Stimulated activated CD4-positive, alpha-beta T cell treated with anti-CD3 and anti-CD28 coated beads, Interleukin-1b, Interleukin-23, amount 100 ng/mL, for 48 hours (primary cell): ENCODE measurements at regions not wholly inside any gene's neighbourhood (a gene's known extent, or its start where the extent isn't known, plus 50 kb on each side); places are given as distances from the start of the nearest gene placed in this dataset.
"Not testable (repeated sequence)": the region's sequence is repeated elsewhere in the genome, so short reads cannot be mapped to it uniquely, and the experiment has no call there.

Experiments
- DNase-seq: peaks from one replicate; pipeline ENCODE4 v3.0.0-alpha.2; 2020

DNA sequence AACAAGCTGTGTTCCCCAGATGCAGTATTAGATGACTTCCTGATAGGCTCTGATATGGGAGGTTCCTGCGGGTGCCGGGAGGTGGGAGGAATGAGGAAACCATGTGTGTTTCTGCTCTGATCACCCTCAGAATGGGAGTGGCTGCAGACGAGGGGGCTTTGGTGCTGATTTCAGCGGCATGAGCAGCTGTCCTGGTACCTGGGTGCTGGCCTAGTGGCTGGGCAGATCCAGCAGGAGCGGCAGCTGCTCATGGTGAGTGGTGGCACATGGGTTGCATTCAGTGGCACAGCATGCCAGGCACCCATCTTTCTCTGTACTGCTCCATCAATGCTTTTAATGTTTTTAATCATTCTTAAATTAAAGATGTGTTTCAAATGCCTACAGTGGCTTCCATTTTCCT lies 177.2 kb upstream of the NETO1 start:
- no peak for DNase-seq

DNA sequence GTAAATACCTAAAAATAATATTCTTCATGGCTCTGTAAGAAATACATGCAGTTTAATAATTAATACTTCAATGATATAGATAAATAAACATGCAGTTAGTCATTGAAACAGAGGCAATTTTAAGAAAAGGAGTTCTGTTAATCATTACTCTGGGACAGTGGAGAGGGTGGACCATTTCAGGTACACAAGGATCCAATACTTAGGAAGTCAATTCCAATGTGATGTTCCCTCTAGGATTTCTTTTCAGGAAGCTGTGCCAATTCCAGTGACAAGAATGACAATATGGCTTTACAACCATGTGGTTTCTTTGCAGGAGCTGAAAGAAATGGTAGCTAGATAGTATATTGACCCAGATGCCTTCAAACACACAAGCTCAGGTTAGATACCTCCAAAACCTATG lies 175.8 kb upstream of the NETO1 start:
- no peak for DNase-seq

DNA sequence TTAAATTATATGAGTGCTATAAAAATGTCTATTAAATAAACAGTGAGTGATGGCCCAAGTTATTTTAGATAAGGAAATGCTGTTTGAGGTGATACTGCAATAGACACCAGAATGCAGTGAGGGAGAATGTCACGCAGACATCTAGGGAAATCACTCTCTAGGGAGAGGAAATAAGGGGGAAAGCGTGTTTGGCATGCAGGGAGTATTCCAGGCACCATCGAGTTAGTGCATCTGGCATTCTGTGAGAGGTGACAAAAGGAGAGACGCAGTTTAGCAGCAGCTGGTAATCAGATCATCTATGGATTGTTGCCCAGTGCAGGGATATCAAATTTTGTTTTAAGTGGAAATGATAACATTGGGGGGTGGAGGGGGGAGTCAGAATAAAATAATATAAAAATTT lies 175.4 kb upstream of the NETO1 start:
- DNase-seq: no peak

DNA sequence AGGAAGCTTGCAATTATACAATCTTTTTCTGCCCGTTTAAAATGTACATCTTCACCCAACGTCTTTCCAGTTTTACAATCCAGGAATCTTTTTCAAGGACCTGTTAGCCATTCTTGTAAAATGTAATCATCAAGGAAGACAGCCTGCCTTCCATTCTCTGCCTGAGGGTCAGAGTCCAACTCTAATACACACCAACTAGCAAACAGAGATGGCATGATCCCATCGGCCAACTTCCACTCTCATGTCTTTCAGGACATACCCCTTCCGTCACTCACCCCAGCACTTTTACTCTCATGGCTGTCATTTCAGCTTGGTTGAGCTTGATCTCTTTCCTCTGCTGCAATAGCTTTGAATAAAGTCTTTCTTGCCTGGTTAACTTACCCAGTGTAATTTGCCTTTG lies 172.5 kb upstream of the NETO1 start:
- DNase-seq: no peak

DNA sequence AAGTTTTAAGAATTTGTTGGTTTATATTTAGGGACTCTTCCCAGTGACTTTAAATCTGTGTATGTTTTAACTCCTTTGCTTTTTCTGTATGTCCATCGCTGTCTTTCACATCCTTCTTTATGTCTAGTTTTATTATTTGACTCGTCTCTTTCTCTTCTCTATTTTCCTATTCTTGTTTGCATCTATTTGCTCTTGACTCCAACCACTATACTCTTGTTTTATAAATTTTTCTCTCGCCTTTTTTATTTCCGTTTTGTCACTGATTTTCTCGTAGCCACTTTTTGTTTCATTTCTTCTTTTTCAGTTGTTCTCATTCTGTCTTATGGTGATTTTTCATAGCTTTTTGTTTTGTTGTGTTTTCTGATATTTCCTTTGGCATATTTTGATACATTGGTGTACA lies 170.5 kb upstream of the NETO1 start:
- no peak for DNase-seq

DNA sequence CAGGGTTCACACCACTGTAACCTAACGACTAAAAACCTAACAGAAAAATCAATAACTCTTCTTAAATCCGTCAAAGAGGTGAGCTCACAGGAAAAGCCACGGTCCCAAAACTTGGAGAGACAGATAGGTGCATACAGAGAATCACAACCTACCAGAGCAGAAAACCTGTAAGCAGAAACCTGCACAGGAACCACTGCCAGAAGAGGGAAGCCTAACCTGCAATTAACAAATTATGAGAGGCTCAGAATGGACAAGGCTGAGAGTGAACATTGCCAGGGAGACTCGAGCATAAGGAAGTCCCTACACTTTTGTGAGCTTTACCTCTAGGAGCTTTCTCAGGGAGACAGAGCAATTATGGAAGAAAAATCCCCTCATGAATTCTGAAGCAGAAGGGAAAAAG lies 156.2 kb upstream of the NETO1 start:
- DNase-seq: no peak

DNA sequence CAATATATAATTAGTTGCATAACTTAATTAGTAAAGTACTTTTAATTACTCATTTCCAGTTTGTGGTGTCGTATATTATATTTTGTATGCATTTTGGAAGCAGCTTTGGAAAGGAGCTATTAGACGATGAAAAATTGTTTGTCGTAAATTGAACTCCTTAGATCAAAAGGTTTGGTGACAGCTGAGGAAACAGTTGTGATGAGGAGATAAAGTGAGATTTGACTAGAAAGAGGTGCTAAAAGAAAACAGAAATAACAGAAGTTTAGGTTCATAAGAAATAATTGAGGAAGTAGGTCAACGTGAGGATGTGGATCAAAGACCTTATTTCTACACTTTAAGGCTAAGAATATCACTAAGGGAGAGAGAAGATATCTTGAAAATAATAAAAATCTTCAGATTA lies 141.9 kb upstream of the NETO1 start:
- no peak for DNase-seq

DNA sequence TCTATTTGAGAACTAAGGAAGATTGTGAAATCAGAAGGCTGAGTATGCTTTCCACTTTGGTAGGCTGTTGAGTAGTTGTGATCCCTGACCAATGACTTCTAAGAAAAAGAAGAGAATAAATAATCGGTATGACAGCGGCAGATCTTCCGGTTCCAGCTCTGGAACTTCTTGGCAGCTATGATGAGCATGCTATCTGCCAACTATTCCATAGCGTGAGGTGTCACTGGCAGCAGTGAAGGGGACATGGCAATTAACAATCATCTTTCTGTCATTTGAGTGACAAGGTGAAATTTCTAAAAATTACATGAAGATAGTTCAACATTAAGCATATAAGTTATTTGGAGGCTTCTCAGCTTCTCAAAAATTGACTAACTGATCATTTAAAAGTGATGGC lies 140.1 kb upstream of the NETO1 start:
- DNase-seq: no peak

DNA sequence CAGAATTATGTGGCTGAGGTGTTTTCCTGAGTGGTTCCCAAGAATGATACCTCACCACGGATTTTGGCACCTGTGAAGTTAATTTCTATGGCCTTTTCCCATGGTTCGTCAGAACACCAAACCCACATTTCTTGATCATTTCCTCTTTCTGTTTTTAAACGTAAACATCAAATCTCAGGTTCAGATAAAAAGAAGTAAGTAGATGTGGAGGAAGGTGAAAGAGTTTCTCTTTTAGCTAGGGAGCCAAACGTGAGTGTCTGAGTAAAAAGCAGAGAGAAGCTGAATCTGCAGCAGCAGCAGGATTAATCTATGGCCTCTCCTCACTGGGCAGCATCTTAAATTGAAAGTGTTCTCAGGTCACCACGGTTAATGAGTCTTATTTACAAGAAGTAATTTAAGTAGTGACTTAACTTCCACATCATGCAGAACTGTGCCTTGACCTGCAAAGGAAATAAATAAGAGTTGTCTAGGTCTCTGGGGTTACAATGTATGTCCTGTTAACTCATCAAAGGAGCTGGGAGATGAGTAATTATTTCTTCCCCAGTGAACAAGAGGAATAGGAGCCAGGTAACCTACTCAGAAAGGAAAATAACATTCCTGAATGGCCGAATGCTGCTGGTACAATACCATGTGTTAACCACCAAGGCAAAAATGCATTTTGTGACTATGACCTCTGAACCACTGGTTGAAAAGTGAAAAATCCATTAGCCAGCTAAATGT lies 139.6 kb upstream of the NETO1 start:
- DNase-seq: no peak

DNA sequence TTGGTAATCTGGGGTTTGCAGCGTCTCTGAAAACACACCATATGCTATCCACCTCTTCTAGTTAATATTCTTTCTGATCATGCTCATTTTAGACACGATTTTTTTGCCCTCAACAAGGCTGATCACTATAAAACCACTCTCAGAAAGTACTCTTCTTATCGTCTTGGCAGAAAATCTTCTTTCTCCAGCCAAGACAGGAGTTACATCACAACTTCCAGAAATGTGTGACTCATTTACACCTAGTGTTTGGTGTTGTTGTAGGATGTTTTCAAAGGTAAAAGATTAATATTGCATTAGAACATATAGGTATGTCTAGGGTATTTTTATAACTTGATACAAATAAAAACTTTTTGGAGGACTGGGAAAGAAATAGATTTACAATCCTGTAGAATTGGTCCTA lies 138.5 kb upstream of the NETO1 start:
- DNase-seq: no peak

DNA sequence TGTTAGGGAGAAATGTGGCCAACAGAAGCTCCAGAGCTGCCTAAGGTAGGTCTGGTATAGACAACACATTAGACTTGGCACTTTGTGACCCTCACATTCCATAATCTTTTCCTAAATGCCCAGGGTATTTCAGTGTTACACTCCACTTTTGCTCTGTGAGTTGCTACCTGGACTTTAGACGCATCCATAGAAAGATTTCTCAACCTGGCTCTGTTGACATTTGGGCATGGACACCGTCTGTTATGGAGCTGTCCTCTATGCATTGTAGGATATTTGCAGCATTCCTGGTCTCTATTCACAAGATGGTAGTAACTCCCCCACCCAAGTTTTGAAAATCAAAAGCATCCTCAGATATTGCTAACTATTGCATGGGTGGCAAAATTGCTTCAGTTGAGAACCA lies 136.5 kb upstream of the NETO1 start:
- DNase-seq: no peak

DNA sequence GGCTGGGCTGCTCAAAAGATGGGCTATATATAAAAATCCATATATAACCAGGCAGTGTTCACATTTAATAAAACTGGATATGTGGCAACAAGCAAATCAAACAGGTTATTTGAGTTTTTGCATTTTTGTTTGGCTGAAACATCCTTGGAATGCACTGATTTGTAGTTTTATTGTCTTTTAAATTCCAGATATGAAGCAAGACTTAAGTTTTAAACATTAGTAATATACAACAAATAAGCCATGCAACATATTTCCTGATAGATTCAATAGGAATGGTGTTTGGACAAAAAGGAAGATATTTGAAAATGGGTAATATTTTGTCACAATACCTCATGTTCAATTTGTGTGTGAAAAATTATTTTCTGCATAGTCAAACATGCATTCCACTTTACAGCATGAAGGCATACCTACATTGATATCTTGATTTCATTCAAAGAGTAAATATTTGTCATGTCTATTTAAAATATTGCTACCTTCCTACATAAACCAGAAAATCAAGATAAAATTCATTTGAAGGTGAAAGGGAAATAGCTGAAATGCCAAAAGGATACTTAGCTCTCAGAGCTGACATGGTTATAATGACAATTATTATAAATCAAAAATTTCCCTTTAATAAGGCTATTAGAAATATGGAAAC lies 132.3 kb upstream of the NETO1 start:
- no peak for DNase-seq

DNA sequence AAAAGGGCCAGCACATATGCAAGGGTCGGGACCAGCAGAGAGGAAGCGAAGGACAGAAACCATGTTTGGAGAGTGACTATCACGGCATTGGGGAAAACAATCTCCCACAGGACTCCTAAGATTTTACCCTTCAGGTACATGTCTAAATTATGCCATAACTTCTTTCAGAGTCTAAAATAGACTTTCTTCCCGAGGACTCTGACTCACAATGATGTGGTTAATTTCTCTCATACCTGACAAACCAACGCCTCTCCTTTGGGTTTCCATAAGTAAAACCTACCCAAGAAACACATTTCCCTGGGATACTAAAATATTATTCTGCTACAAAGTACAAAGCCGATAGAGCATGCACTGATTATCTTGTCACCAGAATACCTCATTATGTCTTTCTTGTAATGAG lies 127.8 kb upstream of the NETO1 start:
- DNase-seq: no peak

DNA sequence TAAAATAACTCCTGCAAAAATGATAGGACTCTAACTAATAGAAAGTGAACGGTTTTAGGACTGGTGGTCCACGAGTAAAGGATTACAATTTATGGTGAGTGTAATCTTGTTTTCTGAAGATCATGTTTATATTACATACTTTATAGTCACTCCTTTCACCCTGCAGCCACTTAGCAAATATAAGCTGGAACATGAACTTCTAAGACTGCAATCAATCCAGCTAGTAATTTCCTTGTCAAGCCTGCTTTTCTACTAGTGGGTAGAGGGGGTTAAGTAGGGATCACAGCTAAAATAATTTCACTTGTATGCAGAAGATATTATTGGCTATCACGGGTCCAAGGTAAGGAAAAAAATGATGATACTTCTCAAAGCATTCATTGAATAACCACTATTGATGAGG lies 125.5 kb upstream of the NETO1 start:
- no peak for DNase-seq

DNA sequence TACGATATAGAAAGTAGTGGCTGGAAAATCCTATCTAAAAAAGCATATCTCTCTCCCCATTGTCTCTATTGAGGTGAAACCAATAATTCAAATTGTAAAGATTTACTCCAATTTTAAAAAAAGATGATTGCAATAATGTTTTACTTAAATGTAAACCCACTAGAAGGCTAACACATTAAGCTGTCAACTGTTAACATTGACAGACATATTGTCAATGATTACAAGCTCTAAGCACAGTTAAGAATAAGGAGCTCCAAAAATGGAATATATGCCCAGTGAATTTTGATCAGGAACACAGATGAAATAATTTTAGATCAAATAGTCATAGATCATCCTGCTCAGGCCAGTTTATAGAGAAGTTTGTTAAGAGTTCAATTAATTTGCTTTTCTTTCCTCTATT lies 123.6 kb upstream of the NETO1 start:
- no peak for DNase-seq

DNA sequence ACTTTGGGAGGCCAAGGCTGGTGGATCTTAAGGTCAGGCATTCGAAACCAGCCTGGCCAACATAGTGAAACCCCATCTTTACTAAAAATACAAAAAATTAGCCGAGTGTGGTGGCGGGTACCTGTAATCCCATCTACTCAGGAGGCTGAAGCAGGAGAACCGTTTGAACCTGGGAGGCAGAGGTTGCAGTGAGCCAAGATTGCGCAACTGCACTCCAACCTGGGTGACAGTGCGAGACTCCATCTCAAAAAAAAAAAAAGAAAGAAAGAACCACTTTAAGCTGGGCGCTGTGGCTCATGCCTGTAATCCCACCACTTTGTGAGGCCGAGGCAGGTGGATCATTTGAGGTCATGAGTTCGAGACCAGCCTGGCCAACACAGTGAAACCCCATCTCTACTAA lies 119.8 kb upstream of the NETO1 start:
- DNase-seq: not testable (repeated sequence)

DNA sequence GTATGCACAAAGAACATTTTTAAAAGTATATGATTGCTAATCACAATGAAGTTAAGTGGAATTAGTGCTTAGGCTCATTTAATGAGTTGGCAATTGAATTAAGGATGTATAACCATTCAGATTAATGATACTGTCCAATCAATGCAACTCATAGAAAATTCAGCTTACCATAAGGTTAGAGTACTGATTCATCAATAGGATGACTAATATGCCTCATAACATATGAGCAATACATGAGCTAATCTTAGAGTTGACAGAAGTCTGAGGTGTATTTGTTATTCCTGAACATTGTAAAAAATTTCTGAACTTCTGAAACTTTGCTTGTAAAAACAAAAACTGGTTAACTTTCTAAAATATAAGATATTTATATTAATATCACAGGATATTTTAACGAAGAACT lies 118.3 kb upstream of the NETO1 start:
- no peak for DNase-seq

DNA sequence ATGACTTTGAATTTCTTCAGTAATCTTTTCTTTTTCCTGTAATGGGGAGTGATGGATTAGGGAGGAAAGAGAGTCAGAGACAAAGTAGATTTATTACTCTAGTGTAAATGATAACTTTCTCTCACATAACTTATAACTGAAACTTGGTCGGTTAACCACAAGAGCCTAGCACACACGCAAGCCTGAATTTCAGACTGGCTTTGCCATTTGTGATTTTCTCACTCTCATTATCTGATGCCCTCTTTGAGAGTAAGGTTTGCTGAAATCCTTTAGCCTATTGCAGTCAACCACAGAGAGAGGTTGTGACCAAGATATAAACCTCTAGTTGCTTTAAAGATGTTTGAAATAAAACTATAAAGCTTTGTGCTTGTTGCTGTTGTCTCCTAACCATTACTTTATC lies 117.9 kb upstream of the NETO1 start:
- no peak for DNase-seq

DNA sequence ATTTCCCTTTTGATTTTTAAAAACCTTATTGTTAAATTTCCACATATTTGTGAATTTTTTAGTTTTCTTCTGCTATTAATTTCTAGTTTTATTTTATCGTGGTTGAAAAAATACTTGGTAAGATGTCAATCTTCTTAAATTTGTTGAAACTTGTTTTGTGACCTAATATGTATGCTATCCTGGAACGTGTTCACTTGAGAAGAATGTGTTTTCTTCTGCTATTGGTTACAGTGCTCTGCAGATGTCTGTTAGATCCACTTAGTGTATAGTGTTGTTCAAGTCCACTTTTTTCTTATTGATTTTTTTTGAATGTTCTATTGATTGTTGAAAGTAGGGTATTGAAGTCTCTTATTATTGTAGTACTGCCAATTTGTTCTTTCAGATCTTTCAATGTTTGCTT lies 116.5 kb upstream of the NETO1 start:
- no peak for DNase-seq

DNA sequence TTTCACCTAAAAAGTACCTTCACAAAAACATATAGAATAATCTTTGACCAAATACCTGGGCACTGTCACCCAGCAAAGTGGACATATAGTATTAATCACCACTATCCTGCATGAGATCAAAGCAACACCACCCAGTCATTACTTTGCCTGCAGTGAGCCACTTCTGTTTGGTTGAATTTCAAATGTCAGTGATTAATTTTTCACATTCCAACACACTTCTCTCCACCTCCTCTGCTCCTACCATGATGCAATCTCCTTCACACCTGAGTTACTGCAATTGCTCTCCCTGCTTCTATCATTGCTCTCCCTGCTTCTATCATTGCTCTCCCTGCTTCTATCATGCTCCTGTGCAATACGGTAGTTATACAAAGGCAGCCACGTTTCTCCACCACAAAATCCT lies 106.1 kb upstream of the NETO1 start:
- DNase-seq: no peak

DNA sequence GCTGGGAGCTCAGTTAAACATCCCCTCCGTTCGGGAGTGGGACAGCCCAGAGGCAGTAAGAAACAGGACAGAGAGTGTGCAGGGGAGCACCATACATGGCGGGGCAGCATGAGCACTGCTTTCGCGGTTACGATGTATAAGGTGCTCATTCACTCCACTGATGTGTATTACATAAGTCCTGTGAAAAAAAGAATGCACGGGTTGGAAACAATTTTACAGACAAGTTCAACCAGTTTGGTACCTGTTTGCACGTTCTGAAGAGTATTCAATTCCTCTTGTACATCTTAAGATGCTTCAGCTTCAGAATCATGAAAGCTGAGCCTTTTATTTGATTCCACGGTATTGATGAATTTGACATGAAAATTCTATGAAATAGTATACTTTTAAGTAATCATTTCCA lies 97.8 kb upstream of the NETO1 start:
- no peak for DNase-seq

DNA sequence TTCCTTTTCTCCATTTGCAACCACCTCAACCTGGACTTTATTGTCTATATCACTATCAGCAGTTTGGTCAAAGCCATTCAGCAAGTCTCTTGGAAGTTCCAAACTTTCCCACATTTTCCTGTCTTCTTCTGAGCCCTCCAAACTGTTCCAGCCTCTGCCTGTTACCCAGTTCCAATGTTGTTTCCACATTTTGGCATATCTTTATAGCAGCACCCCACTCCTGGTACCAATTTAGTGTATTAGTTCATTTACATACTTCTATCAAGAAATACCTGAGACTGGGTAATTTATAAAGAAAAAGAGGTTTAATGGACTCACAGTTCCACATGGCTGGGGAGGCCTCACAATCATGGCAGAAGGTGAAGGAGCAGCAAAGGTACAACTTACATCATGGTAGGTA lies 90.4 kb upstream of the NETO1 start:
- not testable (repeated sequence) for DNase-seq

DNA sequence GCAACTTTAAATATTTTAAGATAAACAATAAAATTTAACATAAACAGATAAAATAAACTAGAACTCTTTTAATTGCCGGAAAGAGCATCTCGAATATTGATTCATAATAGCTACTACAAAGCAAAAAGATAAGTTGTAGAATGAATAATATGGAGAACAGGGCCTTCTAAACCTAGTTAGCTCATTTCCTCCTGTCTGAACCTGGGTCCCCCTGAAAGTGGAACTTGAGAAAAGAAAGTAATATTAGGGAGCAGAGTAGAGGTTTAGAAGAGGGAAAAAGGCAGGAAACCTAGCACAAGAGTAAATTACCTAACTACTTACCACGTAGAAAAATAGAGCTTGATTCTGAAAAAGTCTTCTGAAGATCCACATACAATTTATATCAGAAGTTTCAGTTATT lies 80.7 kb upstream of the NETO1 start:
- no peak for DNase-seq

DNA sequence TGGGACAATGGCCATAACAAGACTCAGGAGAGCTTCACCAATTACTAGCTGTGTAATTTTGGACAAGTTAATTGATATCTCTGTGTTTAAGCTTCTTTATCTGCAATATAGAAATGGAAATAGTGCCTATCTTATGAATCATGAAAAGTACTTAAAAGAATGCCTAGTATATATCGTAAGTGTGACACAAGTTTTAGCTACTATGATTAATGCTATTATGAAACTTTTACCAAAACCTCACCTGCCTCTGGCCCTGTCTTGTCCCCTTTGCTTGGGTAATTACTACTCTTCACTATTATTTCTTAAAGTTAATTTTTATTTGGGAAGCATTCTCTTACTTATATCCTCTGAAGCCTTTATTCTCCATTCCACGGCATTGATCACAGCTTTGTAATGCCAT lies 75.0 kb upstream of the NETO1 start:
- DNase-seq: no peak

DNA sequence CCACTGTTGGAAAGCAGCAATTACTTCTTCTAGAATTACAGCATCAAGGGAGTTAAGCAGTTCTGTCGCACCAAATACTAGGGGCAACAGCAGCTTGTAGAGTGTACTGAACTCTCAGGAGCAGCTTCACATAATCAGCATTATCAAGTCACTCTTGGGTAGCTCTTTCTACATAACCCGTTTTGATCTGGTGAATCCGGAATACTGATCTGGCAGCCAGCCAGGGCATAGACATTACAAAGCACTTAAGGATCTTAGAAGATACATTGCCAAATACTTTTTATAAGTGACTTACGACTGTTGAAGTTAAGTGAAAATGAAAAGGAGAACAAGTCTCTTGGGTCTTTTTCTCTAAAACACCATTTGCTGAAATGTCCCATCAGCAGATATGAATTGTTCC lies 73.2 kb upstream of the NETO1 start:
- DNase-seq: no peak
